GM12892 (cell line): ENCODE measurements at regions not wholly inside any gene's neighbourhood (a gene's known extent, or its start where the extent isn't known, plus 50 kb on each side); places are given as distances from the start of the nearest gene placed in this dataset.
"Not testable (repeated sequence)": the region's sequence is repeated elsewhere in the genome, so short reads cannot be mapped to it uniquely, and the experiment has no call there.

Source experiments
- POLR2A ChIP-seq: IDR thresholded peaks from 2 replicates; pipeline ENCODE4 v1.6.1; 2011; ENCODE audit warnings: low read depth, low read length, control low read depth
- TAF1 ChIP-seq: IDR thresholded peaks from 2 replicates; pipeline ENCODE4 v1.6.1; 2011; ENCODE audit warnings: low read depth, mild to moderate bottlenecking, control low read depth, low read length, borderline replicate concordance

DNA sequence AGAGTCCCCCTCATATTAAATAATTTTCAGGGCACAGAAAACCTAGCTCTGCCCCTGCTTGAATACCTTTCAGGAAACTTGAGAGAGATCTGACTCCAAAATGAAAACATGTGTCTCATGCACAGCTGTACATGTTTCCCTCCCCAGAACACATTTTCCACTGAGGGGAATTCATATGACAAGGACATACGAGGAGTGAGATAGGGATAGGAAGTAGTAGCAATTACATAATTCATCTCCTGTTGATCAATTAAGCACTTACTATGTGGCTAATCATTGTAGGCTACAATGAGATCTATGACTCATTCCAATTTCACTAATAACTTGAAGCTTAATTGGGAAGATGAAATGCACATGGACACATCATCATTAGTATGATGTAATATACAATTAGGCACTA, 302.1 kb downstream of the PCDH11X start:
- not testable (repeated sequence) for TF ChIP-seq POLR2A, TAF1
